HEK293T (cell line): ENCODE measurements at regions not wholly inside any gene's neighbourhood (a gene's known extent, or its start where the extent isn't known, plus 50 kb on each side); places are given as distances from the start of the nearest gene placed in this dataset.

Source experiments
- ARNT ChIP-seq: fragments of 450-650 bp; IDR thresholded peaks from 2 replicates; pipeline ENCODE4 v1.6.1; 2017; ENCODE audit warnings: mild to moderate bottlenecking
- ELF4 ChIP-seq: fragments of 450-650 bp; IDR thresholded peaks from 2 replicates; pipeline ENCODE4 v1.6.1; 2017; ENCODE audit warnings: antibody characterized with exemption
- FOXK2 ChIP-seq: fragments of 450-650 bp; IDR thresholded peaks from 2 replicates; pipeline ENCODE4 v1.6.1; 2016; ENCODE audit warnings: mild to moderate bottlenecking
- HDGF ChIP-seq: fragments of 450-650 bp; IDR thresholded peaks from 2 replicates; pipeline ENCODE4 v1.6.1; 2017; ENCODE audit warnings: antibody characterized with exemption, borderline replicate concordance
- L3MBTL2 ChIP-seq: fragments of 450-650 bp; conservative IDR thresholded peaks from 2 replicates; pipeline ENCODE4 v1.6.1; 2016; ENCODE audit warnings: mild to moderate bottlenecking
- SP1 ChIP-seq: fragments of 450-650 bp; IDR thresholded peaks from 2 replicates; pipeline ENCODE4 v1.6.1; 2017
- SUZ12 ChIP-seq: fragments of 450-650 bp; IDR thresholded peaks from 2 replicates; pipeline ENCODE4 v1.6.1; 2016; ENCODE audit warnings: mild to moderate bottlenecking
- TARDBP ChIP-seq: fragments of 450-650 bp; IDR thresholded peaks from 2 replicates; pipeline ENCODE4 v1.6.1; 2016
- TF ChIP-seq, protein P1 (sequence below): fragments of 450-650 bp; IDR thresholded peaks from 2 replicates; pipeline ENCODE4 v1.6.1; 2016

DNA sequence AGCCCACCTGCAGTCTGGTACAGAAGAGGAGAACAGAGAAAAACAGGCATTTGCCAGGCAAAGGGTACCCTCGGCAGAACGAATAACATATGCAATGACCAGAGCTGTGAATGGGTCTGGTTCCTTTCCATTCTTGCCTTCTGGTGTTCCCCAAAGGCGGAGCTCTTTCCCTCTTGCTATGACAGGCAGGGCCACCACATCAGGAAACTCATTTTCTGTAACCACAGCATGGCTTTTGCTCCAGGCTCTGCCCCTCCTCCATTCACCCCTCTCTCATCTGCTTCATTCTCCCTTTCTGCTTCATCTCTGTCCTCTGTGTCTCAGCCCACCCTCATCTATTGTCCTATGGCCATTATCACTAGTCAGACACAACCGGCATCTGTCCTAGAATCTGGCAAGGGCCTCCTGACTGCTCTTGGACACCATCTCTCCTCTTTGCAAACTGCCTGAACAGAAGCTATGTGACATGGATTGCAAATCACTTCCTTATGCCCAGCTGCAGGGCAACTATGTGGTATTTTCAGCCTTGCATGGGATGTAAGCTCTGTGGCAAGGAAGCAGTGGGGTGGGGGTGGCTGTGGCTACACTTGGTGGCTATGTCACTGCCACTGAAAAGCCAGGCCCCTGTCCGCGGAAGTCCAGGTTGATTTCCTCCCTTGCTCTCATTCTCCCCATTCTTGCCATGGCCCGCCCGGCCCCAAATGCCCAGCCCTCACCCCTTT, 78.8 kb upstream of the ABCD3 start:
- TF ChIP-seq TARDBP = no peak
- TF ChIP-seq SP1 = no peak
- TF ChIP-seq ARNT = no peak
- no peak for TF ChIP-seq HDGF
- TF ChIP-seq SUZ12 = no peak
- TF ChIP-seq L3MBTL2 = no peak
- TF ChIP-seq, protein P1, sequence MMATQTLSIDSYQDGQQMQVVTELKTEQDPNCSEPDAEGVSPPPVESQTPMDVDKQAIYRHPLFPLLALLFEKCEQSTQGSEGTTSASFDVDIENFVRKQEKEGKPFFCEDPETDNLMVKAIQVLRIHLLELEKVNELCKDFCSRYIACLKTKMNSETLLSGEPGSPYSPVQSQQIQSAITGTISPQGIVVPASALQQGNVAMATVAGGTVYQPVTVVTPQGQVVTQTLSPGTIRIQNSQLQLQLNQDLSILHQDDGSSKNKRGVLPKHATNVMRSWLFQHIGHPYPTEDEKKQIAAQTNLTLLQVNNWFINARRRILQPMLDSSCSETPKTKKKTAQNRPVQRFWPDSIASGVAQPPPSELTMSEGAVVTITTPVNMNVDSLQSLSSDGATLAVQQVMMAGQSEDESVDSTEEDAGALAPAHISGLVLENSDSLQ = no peak
- TF ChIP-seq FOXK2 = no peak
- no peak for TF ChIP-seq ELF4
